RPMI7951 (cell line): ENCODE measurements at regions not wholly inside any gene's neighbourhood (a gene's known extent, or its start where the extent isn't known, plus 50 kb on each side); places are given as distances from the start of the nearest gene placed in this dataset.
"Not testable (repeated sequence)": the region's sequence is repeated elsewhere in the genome, so short reads cannot be mapped to it uniquely, and the experiment has no call there.

Experiments
- DNase-seq: peaks from one replicate; pipeline ENCODE4 v3.0.0-alpha.2; 2012; ENCODE audit warnings: low read depth

GRCh38 chr12:25424211-25424731, 128.8 kb downstream of the LMNTD1 start:
- no peak for DNase-seq

- DNase-seq: no peak
Observed at GRCh38 chr12:25423355-25424050, 129.6 kb downstream of the LMNTD1 start.

- no peak for DNase-seq
Observed at GRCh38 chr12:25422241-25422640, 130.8 kb downstream of the LMNTD1 start.

GRCh38 chr12:25421651-25422167, 131.4 kb downstream of the LMNTD1 start:
- DNase-seq: no peak

- DNase-seq: no peak
Observed at GRCh38 chr12:25420116-25420515, 133.0 kb downstream of the LMNTD1 start.

- DNase-seq: no peak
Observed at GRCh38 chr12:25419595-25419994, 133.5 kb downstream of the LMNTD1 start.

- no peak for DNase-seq
Observed at GRCh38 chr12:25417071-25417470, 136.0 kb downstream of the LMNTD1 start.

GRCh38 chr12:25416516-25416915, 136.6 kb downstream of the LMNTD1 start:
- no peak for DNase-seq

GRCh38 chr12:25415004-25415403, 138.1 kb downstream of the LMNTD1 start:
- no peak for DNase-seq

- no peak for DNase-seq
Observed at GRCh38 chr12:25412735-25413134, 140.3 kb downstream of the LMNTD1 start.

- no peak for DNase-seq
Observed at GRCh38 chr12:25404955-25405354, 148.1 kb downstream of the LMNTD1 start.

GRCh38 chr12:25401547-25402345, 151.0 kb upstream of the KRAS start:
- DNase-seq: no peak

GRCh38 chr12:25397001-25397400, 146.3 kb upstream of the KRAS start:
- no peak for DNase-seq

GRCh38 chr12:25395227-25395626, 144.5 kb upstream of the KRAS start:
- DNase-seq: no peak

- DNase-seq: not testable (repeated sequence)
Observed at GRCh38 chr12:25394775-25395174, 144.0 kb upstream of the KRAS start.

GRCh38 chr12:25394025-25394424, 143.3 kb upstream of the KRAS start:
- no peak for DNase-seq

GRCh38 chr12:25391346-25391745, 140.6 kb upstream of the KRAS start:
- DNase-seq: not testable (repeated sequence)

- DNase-seq: no peak
Observed at GRCh38 chr12:25388183-25388582, 137.5 kb upstream of the KRAS start.

- no peak for DNase-seq
Observed at GRCh38 chr12:25387732-25388050, 137.0 kb upstream of the KRAS start.

GRCh38 chr12:25386831-25387731, 136.4 kb upstream of the KRAS start:
- peak; percentile 79 for DNase-seq

- DNase-seq: no peak
Observed at GRCh38 chr12:25384893-25385248, 134.1 kb upstream of the KRAS start.
